NCI-H510A (cell line): ENCODE measurements at regions not wholly inside any gene's neighbourhood (a gene's known extent, or its start where the extent isn't known, plus 50 kb on each side); places are given as distances from the start of the nearest gene placed in this dataset.
"Not testable (repeated sequence)": the region's sequence is repeated elsewhere in the genome, so short reads cannot be mapped to it uniquely, and the experiment has no call there.

ENCODE experiments used
- DNase-seq: peaks from one replicate; lab custom pipeline; 2025; lab: John Stamatoyannopoulos, UW

- DNase-seq, result no peak
These were observed 628.4 kb upstream of the TPK1 start for GRCh38 chr7:145464287-145464686.

- no peak for DNase-seq
These were observed 626.6 kb upstream of the TPK1 start for GRCh38 chr7:145462463-145462862.

GRCh38 chr7:145434811-145435210 lies 599.0 kb upstream of the TPK1 start:
- no peak for DNase-seq

GRCh38 chr7:145431834-145432233 lies 596.0 kb upstream of the TPK1 start:
- DNase-seq, result no peak

- not testable (repeated sequence) for DNase-seq
These were observed 582.6 kb upstream of the TPK1 start for GRCh38 chr7:145418481-145418880.

GRCh38 chr7:145411066-145411465 lies 575.2 kb upstream of the TPK1 start:
- DNase-seq, result no peak

- DNase-seq, result no peak
These were observed 562.9 kb upstream of the TPK1 start for GRCh38 chr7:145398758-145399157.

GRCh38 chr7:145394126-145394525 lies 558.3 kb upstream of the TPK1 start:
- no peak for DNase-seq

GRCh38 chr7:145382762-145383161 lies 546.9 kb upstream of the TPK1 start:
- DNase-seq, result no peak

GRCh38 chr7:145378197-145378596 lies 542.3 kb upstream of the TPK1 start:
- DNase-seq, result no peak

- DNase-seq, result no peak
These were observed 524.8 kb upstream of the TPK1 start for GRCh38 chr7:145360511-145361100.

- no peak for DNase-seq
These were observed 514.5 kb upstream of the TPK1 start for GRCh38 chr7:145350334-145350733.

- DNase-seq, result not testable (repeated sequence)
These were observed 513.6 kb upstream of the TPK1 start for GRCh38 chr7:145349452-145349851.

- no peak for DNase-seq
These were observed 511.4 kb upstream of the TPK1 start for GRCh38 chr7:145347271-145347670.

GRCh38 chr7:145339319-145339718 lies 503.5 kb upstream of the TPK1 start:
- no peak for DNase-seq

GRCh38 chr7:145331522-145331921 lies 495.7 kb upstream of the TPK1 start:
- DNase-seq, result no peak

- no peak for DNase-seq
These were observed 495.2 kb upstream of the TPK1 start for GRCh38 chr7:145331076-145331475.

GRCh38 chr7:145327646-145328045 lies 491.8 kb upstream of the TPK1 start:
- no peak for DNase-seq

GRCh38 chr7:145324081-145324480 lies 488.2 kb upstream of the TPK1 start:
- DNase-seq, result no peak

GRCh38 chr7:145313551-145313950 lies 477.7 kb upstream of the TPK1 start:
- DNase-seq, result no peak

GRCh38 chr7:145293754-145294153 lies 457.9 kb upstream of the TPK1 start:
- no peak for DNase-seq

- no peak for DNase-seq
These were observed 457.4 kb upstream of the TPK1 start for GRCh38 chr7:145293228-145293701.

- no peak for DNase-seq
These were observed 453.5 kb upstream of the TPK1 start for GRCh38 chr7:145289384-145289783.

- DNase-seq, result no peak
These were observed 440.3 kb upstream of the TPK1 start for GRCh38 chr7:145276118-145276517.
